IMR-90 (cell line): ENCODE measurements at regions not wholly inside any gene's neighbourhood (a gene's known extent, or its start where the extent isn't known, plus 50 kb on each side); places are given as distances from the start of the nearest gene placed in this dataset.

Experiments used
- ATAC-seq: fragments of 200-7000 bp; cut with Tn5 transposase; 2 replicates; pipeline ENCODE4 v1.9.1; 2020; ENCODE audit warnings: low read depth, mild to moderate bottlenecking, moderate library complexity
- BruUV-seq: library from RNA; stranded (reverse); fragments of 400-500 nt; replicated peaks from 2 replicates; lab custom pipeline; 2021; lab: Mats Ljungman, UMichigan
- CTCF ChIA-PET: fragments of 300-600 bp; formaldehyde crosslinking; extraction: SDS; loops from one replicate; lab custom pipeline; 2021; ENCODE audit warnings: antibody characterized with exemption; lab: Yijun Ruan, JAX
- POLR2A ChIA-PET: fragments of 300-600 bp; sonication (Branson Sonifier 250); formaldehyde crosslinking; loops from one replicate; lab custom pipeline; 2022; ENCODE audit warnings: antibody characterized with exemption; ENCODE audit not compliant: unreplicated experiment; lab: Charles Lee
- DNase-seq: peaks from one replicate; pipeline ENCODE4 v3.0.0; 2013
- H2AFZ ChIP-seq: replicated peaks from 2 replicates; pipeline ENCODE3; 2013; ENCODE audit warnings: low read length, mild to moderate bottlenecking; ENCODE audit not compliant: poor library complexity
- H2AK5ac ChIP-seq: 2 replicates; pipeline ENCODE4 v1.6.1; 2013; ENCODE audit warnings: low read depth, low read length, inconsistent platforms
- H2AK9ac ChIP-seq: replicated peaks from 2 replicates; pipeline ENCODE3; 2013; ENCODE audit warnings: mild to moderate bottlenecking, low read depth, low read length, moderate library complexity; ENCODE audit not compliant: poor library complexity
- H2BK120ac ChIP-seq: 2 replicates; pipeline ENCODE4 v1.6.1; 2013; ENCODE audit warnings: low read depth, low read length, inconsistent platforms
- H2BK15ac ChIP-seq: 3 replicates; pipeline ENCODE4 v1.6.1; 2013; ENCODE audit warnings: low read depth, low read length, inconsistent platforms
- H2BK20ac ChIP-seq: 2 replicates; pipeline ENCODE4 v1.6.1; 2013; ENCODE audit warnings: low read depth, mild to moderate bottlenecking, inconsistent platforms, low read length, moderate library complexity
- H2BK5ac ChIP-seq: 2 replicates; pipeline ENCODE4 v1.6.1; 2013; ENCODE audit warnings: mild to moderate bottlenecking, low read depth, low read length, inconsistent platforms; ENCODE audit not compliant: poor library complexity, severe bottlenecking
- H3K14ac ChIP-seq: replicated peaks from 2 replicates; pipeline ENCODE4 v1.6.1; 2013; ENCODE audit warnings: low read depth, low read length, inconsistent platforms
- H3K18ac ChIP-seq: 2 replicates; pipeline ENCODE4 v1.6.1; 2013; ENCODE audit warnings: low read depth, low read length, control low read depth
- H3K23ac ChIP-seq: 2 replicates; pipeline ENCODE4 v1.6.1; 2013; ENCODE audit warnings: low read depth, low read length, inconsistent platforms
- H3K27ac ChIP-seq: 2 replicates; pipeline ENCODE4 v1.5.1; 2013; ENCODE audit warnings: mild to moderate bottlenecking, control low read depth, low read length; ENCODE audit not compliant: insufficient read depth
- H3K27me3 ChIP-seq: 2 replicates; pipeline ENCODE4 v1.6.1; 2013; ENCODE audit warnings: low read length; ENCODE audit not compliant: control insufficient read depth, insufficient read depth
- H3K36me3 ChIP-seq: 2 replicates; pipeline ENCODE4 v1.6.1; 2013; ENCODE audit warnings: low read length, mixed read lengths; ENCODE audit not compliant: control insufficient read depth, insufficient read depth
- H3K4ac ChIP-seq: 2 replicates; pipeline ENCODE4 v1.6.1; 2013; ENCODE audit warnings: low read depth, low read length, inconsistent platforms
- H3K4me1 ChIP-seq: 2 replicates; pipeline ENCODE4 v1.6.1; 2013; ENCODE audit warnings: low read length, mixed read lengths; ENCODE audit not compliant: control insufficient read depth, insufficient read depth
- H3K4me2 ChIP-seq: 2 replicates; pipeline ENCODE4 v1.6.1; 2013; ENCODE audit warnings: low read depth, mild to moderate bottlenecking, control low read depth, low read length, moderate library complexity
- H3K4me3 ChIP-seq: 2 replicates; pipeline ENCODE4 v1.5.1; 2013; ENCODE audit warnings: low read depth, mild to moderate bottlenecking, control low read depth, low read length, moderate library complexity; ENCODE audit not compliant: insufficient read depth
- H3K56ac ChIP-seq: 2 replicates; pipeline ENCODE4 v1.6.1; 2013; ENCODE audit warnings: low read length, inconsistent platforms; ENCODE audit not compliant: insufficient read depth; ENCODE audit errors: extremely low read depth
- H3K79me1 ChIP-seq, 2 experiments: 2 replicates each; pipeline ENCODE4 v1.6.1; 2013; ENCODE audit warnings: low read length in 2 of 2, inconsistent platforms in 1 of 2, low read depth in 1 of 2
- H3K9ac ChIP-seq: 2 replicates; pipeline ENCODE4 v1.6.1; 2013; ENCODE audit warnings: low read depth, low read length, control low read depth
- H3K9me1 ChIP-seq: 2 replicates; pipeline ENCODE4 v1.6.1; 2013; ENCODE audit warnings: low read length, inconsistent platforms; ENCODE audit not compliant: insufficient read depth
- H3K9me3 ChIP-seq: 2 replicates; pipeline ENCODE4 v1.6.1; 2013; ENCODE audit warnings: low read length; ENCODE audit not compliant: control insufficient read depth, insufficient read depth
- H4K20me1 ChIP-seq: 2 replicates; pipeline ENCODE4 v1.6.1; 2013; ENCODE audit warnings: low read length, inconsistent platforms; ENCODE audit not compliant: insufficient read depth
- H4K5ac ChIP-seq: 2 replicates; pipeline ENCODE4 v1.6.1; 2013; ENCODE audit warnings: mild to moderate bottlenecking, low read depth, low read length, control low read depth
- H4K8ac ChIP-seq, 2 experiments: 2 replicates each; pipeline ENCODE4 v1.6.1; 2013; ENCODE audit warnings: low read depth in 2 of 2, low read length in 2 of 2, control low read depth in 1 of 2, inconsistent platforms in 1 of 2
- H4K91ac ChIP-seq: 2 replicates; pipeline ENCODE4 v1.6.1; 2013; ENCODE audit warnings: low read depth, low read length, inconsistent platforms; ENCODE audit not compliant: insufficient read depth
- BHLHE40 ChIP-seq: fragments of 150-350 bp; IDR thresholded peaks from 2 replicates; pipeline ENCODE4 v1.6.1; 2016; ENCODE audit warnings: mild to moderate bottlenecking, low read depth, low read length
- CEBPB ChIP-seq: IDR thresholded peaks from 2 replicates; pipeline ENCODE4 v1.6.1; 2012; ENCODE audit warnings: low read depth, low read length, improper control_type of control experiment
- CHD1 ChIP-seq: IDR thresholded peaks from 2 replicates; pipeline ENCODE4 v1.6.1; 2012; ENCODE audit warnings: low read depth, low read length, improper control_type of control experiment
- FOS ChIP-seq: fragments of 150-350 bp; IDR thresholded peaks from 2 replicates; pipeline ENCODE4 v1.6.1; 2016; ENCODE audit warnings: low read depth, low read length
- MAFK ChIP-seq: IDR thresholded peaks from 2 replicates; pipeline ENCODE4 v1.6.1; 2012; ENCODE audit warnings: low read depth, low read length, improper control_type of control experiment
- MAZ ChIP-seq: IDR thresholded peaks from 2 replicates; pipeline ENCODE4 v1.6.1; 2012; ENCODE audit warnings: low read depth, mild to moderate bottlenecking, low read length, improper control_type of control experiment, moderate library complexity, borderline replicate concordance
- MXI1 ChIP-seq: IDR thresholded peaks from 2 replicates; pipeline ENCODE4 v1.6.1; 2012; ENCODE audit warnings: low read depth, mild to moderate bottlenecking, low read length, moderate library complexity, borderline replicate concordance
- NFE2L2 ChIP-seq: fragments of 150-350 bp; IDR thresholded peaks from 2 replicates; pipeline ENCODE4 v1.6.1; 2016; ENCODE audit warnings: low read depth, mild to moderate bottlenecking, low read length
- POLR2A ChIP-seq: IDR thresholded peaks from 2 replicates; pipeline ENCODE4 v1.6.1; 2012; ENCODE audit warnings: mild to moderate bottlenecking, low read depth, low read length
- RAD21 ChIP-seq: IDR thresholded peaks from 2 replicates; pipeline ENCODE4 v1.6.1; 2012; ENCODE audit warnings: low read length, improper control_type of control experiment
- RCOR1 ChIP-seq: IDR thresholded peaks from 2 replicates; pipeline ENCODE4 v1.6.1; 2012; ENCODE audit warnings: mild to moderate bottlenecking, low read length, improper control_type of control experiment; ENCODE audit not compliant: insufficient replicate concordance
- RFX5 ChIP-seq: IDR thresholded peaks from 2 replicates; pipeline ENCODE4 v1.8.0; 2012; ENCODE audit warnings: low read depth, mild to moderate bottlenecking, low read length, moderate library complexity
- SMC3 ChIP-seq: fragments of 150-350 bp; IDR thresholded peaks from 2 replicates; pipeline ENCODE4 v1.6.1; 2016; ENCODE audit warnings: low read depth, mild to moderate bottlenecking, antibody characterized with exemption, low read length, moderate library complexity
- USF2 ChIP-seq: fragments of 150-350 bp; IDR thresholded peaks from 2 replicates; pipeline ENCODE4 v1.6.1; 2017; ENCODE audit warnings: mild to moderate bottlenecking, antibody characterized with exemption, low read length, low read depth
- WGBS, 2 experiments: methylation state at CpG; one replicate each; pipeline versions ENCODE4 v1.1.5 to v1.1.7; 2013; ENCODE audit warnings: missing lambda C conversion rate in 2 of 2; ENCODE audit not compliant: insufficient read length in 1 of 2; ENCODE audit errors: extremely low coverage in 2 of 2; 5-methylcytosine and 5-hydroxymethylcytosine counted together
- dilution Hi-C: fragments of 300-500 bp; cut with HindIII; formaldehyde crosslinking; loops from one replicate; pipeline ENCODE4 v1.14.3; 2018; ENCODE audit warnings: low sequenced_read_pairs; ENCODE audit not compliant: unreplicated experiment
- in situ Hi-C: fragments of 300-500 bp; cut with MboI; formaldehyde crosslinking; loops from 3 replicates; pipeline ENCODE4 v1.14.3; 2019; ENCODE audit warnings: low sequenced_read_pairs, inconsistent platforms, mixed read lengths
- intact Hi-C: fragments of 100-400 bp; cut with micrococcal nuclease; formaldehyde crosslinking; loops from 2 replicates; pipeline ENCODE4 v1.10.0; 2022
- TF ChIP-seq, protein P1 (sequence below): fragments of 150-350 bp; IDR thresholded peaks from 2 replicates; pipeline ENCODE4 v1.6.1; 2016; ENCODE audit warnings: low read depth, mild to moderate bottlenecking, low read length, moderate library complexity, borderline replicate concordance
- TF ChIP-seq, protein P2 (sequence below): conservative IDR thresholded peaks from 2 replicates; pipeline ENCODE4 v1.5.1; 2012; ENCODE audit warnings: mild to moderate bottlenecking, low read depth, low read length, improper control_type of control experiment

- H2BK15ac ChIP-seq = no peak overlapping the region
- dilution Hi-C loops (no loop called here), intact Hi-C loops (no loop called here), in situ Hi-C loops (no loop called here)
- no peak overlapping the region for H2BK5ac ChIP-seq
- no peak overlapping the region for H3K56ac ChIP-seq
- POLR2A ChIA-PET = no interaction called here
- no CpG with 5 or more reads among the region's 4 CpGs for WGBS, 2 experiments
- H4K91ac ChIP-seq = no peak overlapping the region
- no peak overlapping the region for H2AK5ac ChIP-seq
- no peak overlapping the region for H3K4me2 ChIP-seq
- H3K23ac ChIP-seq = no peak overlapping the region
- no peak overlapping the region for H3K27ac ChIP-seq
- no peaks in the 10 kb centered on the region for H3K4me1 ChIP-seq
- no peaks in the 10 kb centered on the region for H4K20me1 ChIP-seq
- peaks cover 11% of the 10 kb centered on the region for H3K9me3 ChIP-seq
- H2BK20ac ChIP-seq = no peak overlapping the region
- no peak overlapping the region for H4K5ac ChIP-seq
- H3K9ac ChIP-seq = no peak overlapping the region
- H2AFZ ChIP-seq = no peak overlapping the region
- no peak overlapping the region for H3K4me3 ChIP-seq
- H3K9me1 ChIP-seq = no peaks in the 10 kb centered on the region
- BruUV-seq = no TSS peak
- CTCF ChIA-PET = no interaction called here
- no peak overlapping the region for H3K18ac ChIP-seq
- H3K27me3 ChIP-seq = no peaks in the 10 kb centered on the region
- H2AK9ac ChIP-seq = no peak overlapping the region
- no peak overlapping the region for H3K14ac ChIP-seq
- no peak overlapping the region for H4K8ac ChIP-seq
- H3K79me1 ChIP-seq = no peaks in the 10 kb centered on the region
- no peak overlapping the region for H2BK120ac ChIP-seq
- H3K4ac ChIP-seq = no peak overlapping the region
- TF ChIP-seq CHD1 (no peak), RFX5 (no peak), POLR2A (no peak), MAFK (no peak), RCOR1 (no peak), FOS (no peak), MAZ (no peak), NFE2L2 (no peak), USF2 (no peak), RAD21 (no peak), SMC3 (no peak), CEBPB (no peak), BHLHE40 (no peak), MXI1 (no peak)
- TF ChIP-seq, protein P1, sequence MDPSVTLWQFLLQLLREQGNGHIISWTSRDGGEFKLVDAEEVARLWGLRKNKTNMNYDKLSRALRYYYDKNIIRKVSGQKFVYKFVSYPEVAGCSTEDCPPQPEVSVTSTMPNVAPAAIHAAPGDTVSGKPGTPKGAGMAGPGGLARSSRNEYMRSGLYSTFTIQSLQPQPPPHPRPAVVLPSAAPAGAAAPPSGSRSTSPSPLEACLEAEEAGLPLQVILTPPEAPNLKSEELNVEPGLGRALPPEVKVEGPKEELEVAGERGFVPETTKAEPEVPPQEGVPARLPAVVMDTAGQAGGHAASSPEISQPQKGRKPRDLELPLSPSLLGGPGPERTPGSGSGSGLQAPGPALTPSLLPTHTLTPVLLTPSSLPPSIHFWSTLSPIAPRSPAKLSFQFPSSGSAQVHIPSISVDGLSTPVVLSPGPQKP = no peak
- TF ChIP-seq, protein P2, sequence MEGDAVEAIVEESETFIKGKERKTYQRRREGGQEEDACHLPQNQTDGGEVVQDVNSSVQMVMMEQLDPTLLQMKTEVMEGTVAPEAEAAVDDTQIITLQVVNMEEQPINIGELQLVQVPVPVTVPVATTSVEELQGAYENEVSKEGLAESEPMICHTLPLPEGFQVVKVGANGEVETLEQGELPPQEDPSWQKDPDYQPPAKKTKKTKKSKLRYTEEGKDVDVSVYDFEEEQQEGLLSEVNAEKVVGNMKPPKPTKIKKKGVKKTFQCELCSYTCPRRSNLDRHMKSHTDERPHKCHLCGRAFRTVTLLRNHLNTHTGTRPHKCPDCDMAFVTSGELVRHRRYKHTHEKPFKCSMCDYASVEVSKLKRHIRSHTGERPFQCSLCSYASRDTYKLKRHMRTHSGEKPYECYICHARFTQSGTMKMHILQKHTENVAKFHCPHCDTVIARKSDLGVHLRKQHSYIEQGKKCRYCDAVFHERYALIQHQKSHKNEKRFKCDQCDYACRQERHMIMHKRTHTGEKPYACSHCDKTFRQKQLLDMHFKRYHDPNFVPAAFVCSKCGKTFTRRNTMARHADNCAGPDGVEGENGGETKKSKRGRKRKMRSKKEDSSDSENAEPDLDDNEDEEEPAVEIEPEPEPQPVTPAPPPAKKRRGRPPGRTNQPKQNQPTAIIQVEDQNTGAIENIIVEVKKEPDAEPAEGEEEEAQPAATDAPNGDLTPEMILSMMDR = no peak
- no peaks in the 10 kb centered on the region for H3K36me3 ChIP-seq
- DNase-seq = no peak
- no peak for ATAC-seq
These were observed 359.8 kb downstream of the TMEM114 start for GRCh38 chr16:8230497-8230896.
